ENCODE measurements at regions not wholly inside any gene's neighbourhood (a gene's known extent, or its start where the extent isn't known, plus 50 kb on each side); places are given as distances from the start of the nearest gene placed in this dataset.

DNA sequence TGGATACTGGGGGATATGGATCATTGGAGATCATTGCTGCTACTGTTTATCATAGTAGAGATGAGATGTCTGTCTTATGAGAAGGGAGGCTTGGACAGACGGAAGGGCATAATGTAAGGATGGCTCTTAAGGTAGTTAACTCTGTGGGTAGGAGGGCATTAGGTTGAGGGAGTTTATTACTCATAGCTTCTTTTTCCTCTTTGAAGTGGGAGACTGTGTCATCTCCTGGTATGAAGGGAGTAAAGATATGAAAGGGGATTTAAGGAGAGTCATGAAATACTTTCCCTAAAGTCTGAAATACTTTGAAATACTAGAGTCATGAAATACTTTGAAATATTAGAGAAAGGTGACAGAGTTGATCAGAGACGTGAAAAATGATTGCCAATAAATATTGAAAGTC lies 255.5 kb upstream of the PITX2 start:
- ATAC-seq = no peak
- no peaks in the 10 kb centered on the region for H3K4me1 ChIP-seq
- TF ChIP-seq, protein P1, sequence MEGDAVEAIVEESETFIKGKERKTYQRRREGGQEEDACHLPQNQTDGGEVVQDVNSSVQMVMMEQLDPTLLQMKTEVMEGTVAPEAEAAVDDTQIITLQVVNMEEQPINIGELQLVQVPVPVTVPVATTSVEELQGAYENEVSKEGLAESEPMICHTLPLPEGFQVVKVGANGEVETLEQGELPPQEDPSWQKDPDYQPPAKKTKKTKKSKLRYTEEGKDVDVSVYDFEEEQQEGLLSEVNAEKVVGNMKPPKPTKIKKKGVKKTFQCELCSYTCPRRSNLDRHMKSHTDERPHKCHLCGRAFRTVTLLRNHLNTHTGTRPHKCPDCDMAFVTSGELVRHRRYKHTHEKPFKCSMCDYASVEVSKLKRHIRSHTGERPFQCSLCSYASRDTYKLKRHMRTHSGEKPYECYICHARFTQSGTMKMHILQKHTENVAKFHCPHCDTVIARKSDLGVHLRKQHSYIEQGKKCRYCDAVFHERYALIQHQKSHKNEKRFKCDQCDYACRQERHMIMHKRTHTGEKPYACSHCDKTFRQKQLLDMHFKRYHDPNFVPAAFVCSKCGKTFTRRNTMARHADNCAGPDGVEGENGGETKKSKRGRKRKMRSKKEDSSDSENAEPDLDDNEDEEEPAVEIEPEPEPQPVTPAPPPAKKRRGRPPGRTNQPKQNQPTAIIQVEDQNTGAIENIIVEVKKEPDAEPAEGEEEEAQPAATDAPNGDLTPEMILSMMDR (IDR thresholded peaks at IDR 0.05 in 4 of 5, conservative IDR thresholded peaks at IDR 0.05 in 1 of 5) = no peak
- TF ChIP-seq POLR2A (IDR thresholded peaks at IDR 0.05) = no peak
- no peaks in the 10 kb centered on the region for H3K9me3 ChIP-seq
- H3K27ac ChIP-seq = no peak overlapping the region
- DNase-seq = no peak
- no peaks in the 10 kb centered on the region for H3K27me3 ChIP-seq
- intact Hi-C loops (cut with DNase I; ENCODE audit: low total_unique reads) = no loop called here
- H3K4me3 ChIP-seq = no peak overlapping the region
- no peaks in the 10 kb centered on the region for H3K36me3 ChIP-seq
- in situ Hi-C loops (cut with MboI; ENCODE audit: low sequenced_read_pairs in 4 of 4) = no loop called here

DNA sequence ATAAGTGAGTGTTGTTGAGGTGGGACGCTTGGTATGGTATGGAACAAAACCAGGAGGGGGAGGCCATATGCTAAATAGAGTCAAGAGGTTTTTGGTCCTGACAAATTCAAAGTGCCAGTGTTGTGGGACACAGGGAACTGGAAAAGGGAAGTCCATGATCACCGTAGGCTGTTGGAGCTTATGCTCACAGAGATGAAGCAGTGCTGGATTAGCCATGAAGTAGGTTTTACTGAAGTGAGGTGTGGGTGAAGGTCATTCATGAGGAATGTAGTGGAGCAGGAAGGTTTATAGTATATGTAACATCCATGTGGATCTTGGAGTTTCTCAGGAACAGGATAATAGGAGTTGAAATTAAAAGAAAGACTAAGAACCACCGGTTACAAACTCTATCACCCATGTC lies 256.1 kb upstream of the PITX2 start:
- Histone ChIP-seq H3K27me3 (no peaks in the 10 kb centered on the region), H3K27ac (no peak overlapping the region), H3K9me3 (no peaks in the 10 kb centered on the region), H3K36me3 (no peaks in the 10 kb centered on the region), H3K4me3 (no peak overlapping the region), H3K4me1 (no peaks in the 10 kb centered on the region)
- in situ Hi-C loops (cut with MboI; ENCODE audit: low sequenced_read_pairs in 4 of 4) = no loop called here
- DNase-seq = no peak
- no peak for ATAC-seq
- no peak for TF ChIP-seq POLR2A (IDR thresholded peaks at IDR 0.05)
- TF ChIP-seq, protein P1 (IDR thresholded peaks at IDR 0.05 in 4 of 5, conservative IDR thresholded peaks at IDR 0.05 in 1 of 5) = no peak
- intact Hi-C loops (cut with DNase I; ENCODE audit: low total_unique reads) = no loop called here

DNA sequence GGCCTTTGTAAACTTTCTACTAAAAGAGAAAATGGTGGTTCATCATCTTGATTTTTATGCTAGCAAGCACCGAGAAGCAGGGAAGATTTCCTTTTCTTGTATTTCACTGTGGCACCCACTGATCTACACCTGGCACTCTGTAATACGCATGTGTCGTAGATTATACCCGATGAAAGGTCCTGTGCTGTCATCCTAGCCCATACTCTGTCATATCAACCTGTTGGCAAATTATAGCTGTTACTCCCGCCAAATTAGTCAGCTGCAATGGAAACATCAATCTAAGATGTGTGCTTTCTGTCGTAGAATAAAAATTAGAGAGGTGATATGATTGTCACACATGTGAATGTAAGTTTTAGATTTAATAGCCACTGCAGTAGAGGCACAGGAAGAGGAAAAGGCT lies 263.4 kb upstream of the PITX2 start:
- Histone ChIP-seq H3K4me3 (no peak overlapping the region), H3K27ac (no peak overlapping the region), H3K9me3 (no peaks in the 10 kb centered on the region), H3K4me1 (peaks cover 0 to 5% of the 10 kb centered on the region in 2 donors), H3K36me3 (no peaks in the 10 kb centered on the region), H3K27me3 (no peaks in the 10 kb centered on the region)
- TF ChIP-seq POLR2A (IDR thresholded peaks at IDR 0.05) = no peak
- TF ChIP-seq, protein P1 (IDR thresholded peaks at IDR 0.05 in 4 of 5, conservative IDR thresholded peaks at IDR 0.05 in 1 of 5) = no peak
- intact Hi-C loops (cut with DNase I; ENCODE audit: low total_unique reads) (no loop called here), in situ Hi-C loops (cut with MboI; ENCODE audit: low sequenced_read_pairs in 4 of 4) (no loop called here)
- DNase-seq (no peak), ATAC-seq (peak in 1 of 2 donors; percentile 26)

DNA sequence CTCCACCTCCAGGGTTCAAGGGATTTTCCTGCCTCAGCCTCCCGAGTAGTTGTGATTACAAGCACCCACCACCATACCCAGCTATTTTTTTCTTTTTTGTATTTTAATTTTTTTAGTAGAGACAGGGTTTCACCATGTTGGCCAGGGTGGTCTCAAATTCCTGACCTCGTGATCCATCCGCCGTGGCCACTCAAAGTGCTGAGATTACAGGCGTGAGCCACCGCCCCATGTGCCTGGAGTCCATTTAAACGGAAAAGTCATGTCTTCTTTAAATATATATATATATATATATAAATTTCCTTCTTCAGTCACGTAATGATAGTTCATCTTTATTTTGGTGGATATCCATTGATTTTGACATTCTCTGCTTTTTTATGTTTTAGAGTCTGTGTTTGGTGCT lies 264.0 kb upstream of the PITX2 start:
- no peak for DNase-seq
- H3K4me3 ChIP-seq = no peak overlapping the region
- no peaks in the 10 kb centered on the region for H3K36me3 ChIP-seq
- peaks cover 0 to 2% (median 0%) of the 10 kb centered on the region in 3 donors for H3K9me3 ChIP-seq
- ATAC-seq = no peak
- peaks cover 0 to 5% of the 10 kb centered on the region in 2 donors for H3K4me1 ChIP-seq
- intact Hi-C loops (cut with DNase I; ENCODE audit: low total_unique reads) = no loop called here
- H3K27ac ChIP-seq = no peak overlapping the region
- in situ Hi-C loops (cut with MboI; ENCODE audit: low sequenced_read_pairs in 4 of 4) = no loop called here
- H3K27me3 ChIP-seq = no peaks in the 10 kb centered on the region
- no peak for TF ChIP-seq POLR2A (IDR thresholded peaks at IDR 0.05)
- TF ChIP-seq, protein P1 (IDR thresholded peaks at IDR 0.05 in 4 of 5, conservative IDR thresholded peaks at IDR 0.05 in 1 of 5) = no peak

DNA sequence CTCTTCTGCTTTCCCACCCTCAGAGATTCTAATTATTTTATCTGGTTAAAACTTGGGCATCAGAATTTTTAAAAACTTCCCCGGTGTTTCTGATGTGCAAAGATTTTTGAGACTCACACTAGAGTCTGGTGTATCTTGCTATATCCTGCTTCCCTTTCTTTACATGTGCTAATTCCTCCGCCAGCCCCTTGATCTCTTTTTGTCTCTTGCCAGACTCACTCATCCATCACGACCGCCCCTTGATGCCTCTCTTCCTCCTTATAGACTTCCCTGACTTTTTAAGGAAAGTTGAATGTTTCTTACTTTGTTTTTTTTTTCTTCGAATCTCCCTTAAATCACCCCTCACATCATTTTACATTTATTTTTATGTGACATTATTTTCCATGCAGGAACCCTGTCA lies 274.9 kb upstream of the PITX2 start:
- no peak overlapping the region for H3K4me3 ChIP-seq
- no peaks in the 10 kb centered on the region for H3K36me3 ChIP-seq
- H3K27me3 ChIP-seq = no peaks in the 10 kb centered on the region
- intact Hi-C loops (cut with DNase I; ENCODE audit: low total_unique reads) (no loop called here), in situ Hi-C loops (cut with MboI; ENCODE audit: low sequenced_read_pairs in 4 of 4) (no loop called here)
- H3K27ac ChIP-seq = no peak overlapping the region
- no peaks in the 10 kb centered on the region for H3K9me3 ChIP-seq
- no peak for DNase-seq
- ATAC-seq = no peak
- TF ChIP-seq, protein P1 (IDR thresholded peaks at IDR 0.05 in 4 of 5, conservative IDR thresholded peaks at IDR 0.05 in 1 of 5) = no peak
- no peak for TF ChIP-seq POLR2A (IDR thresholded peaks at IDR 0.05)
- H3K4me1 ChIP-seq = peaks cover 0 to 7% of the 10 kb centered on the region in 2 donors
